Liver (tissue), 8 donors: ENCODE measurements at regions not wholly inside any gene's neighbourhood (a gene's known extent, or its start where the extent isn't known, plus 50 kb on each side); places are given as distances from the start of the nearest gene placed in this dataset.
A peak's percentile ranks its signal among the peaks of the same experiment; 100 is the strongest.

Experiments used
- DNase-seq: peaks from one replicate; pipeline ENCODE4 v3.0.0-alpha.2; 2017; ENCODE audit warnings: low spot score
- H3K27ac ChIP-seq, 2 donors: one replicate each; pipeline ENCODE4 v1.7.0; 2013; ENCODE audit warnings: inconsistent platforms in 2 of 2, low read length in 2 of 2, control low read depth in 1 of 2, low read depth in 1 of 2, mild to moderate bottlenecking in 1 of 2
- H3K27me3 ChIP-seq, 4 donors: one replicate each; pipeline versions ENCODE4 v1.6.1 to v1.7.0; 2013; ENCODE audit warnings: low read length in 3 of 4, inconsistent platforms in 1 of 4, mild to moderate bottlenecking in 1 of 4, moderate library complexity in 1 of 4; ENCODE audit not compliant: control insufficient read depth in 4 of 4, insufficient read depth in 4 of 4
- H3K36me3 ChIP-seq, 4 donors: one replicate each; pipeline versions ENCODE4 v1.6.1 to v1.7.0; 2013; ENCODE audit warnings: low read length in 3 of 4, mild to moderate bottlenecking in 3 of 4, low read depth in 1 of 4, moderate library complexity in 1 of 4; ENCODE audit not compliant: control insufficient read depth in 4 of 4, insufficient read depth in 3 of 4
- H3K4me1 ChIP-seq, 4 donors: one replicate each; pipeline versions ENCODE4 v1.6.1 to v1.7.0; 2013; ENCODE audit warnings: low read length in 3 of 4, mild to moderate bottlenecking in 3 of 4, moderate library complexity in 1 of 4; ENCODE audit not compliant: control insufficient read depth in 4 of 4, insufficient read depth in 4 of 4
- H3K4me3 ChIP-seq, 3 donors: one replicate each; pipeline versions ENCODE4 v1.6.1 to v1.7.0; 2013; ENCODE audit warnings: low read length in 3 of 3, control low read depth in 1 of 3, low read depth in 1 of 3, mild to moderate bottlenecking in 1 of 3
- H3K9ac ChIP-seq, 2 donors: one replicate each; pipeline ENCODE4 v1.7.0; 2013; ENCODE audit warnings: low read length in 2 of 2, mild to moderate bottlenecking in 2 of 2, moderate library complexity in 2 of 2, control low read depth in 1 of 2, low read depth in 1 of 2
- H3K9me3 ChIP-seq, 4 donors: one replicate each; pipeline versions ENCODE4 v1.6.1 to v1.7.0; 2013; ENCODE audit warnings: low read length in 3 of 4; ENCODE audit not compliant: control insufficient read depth in 4 of 4
- EGR1 ChIP-seq, 2 donors: IDR thresholded peaks; 2 replicates each; pipeline ENCODE4 v1.6.1; 2016 to 2018; ENCODE audit warnings: antibody characterized with exemption in 2 of 2, low read depth in 2 of 2
- FOXA1 ChIP-seq: IDR thresholded peaks from 2 replicates; pipeline ENCODE4 v1.6.1; 2016; ENCODE audit warnings: antibody characterized with exemption
- HNF4A ChIP-seq, 2 donors: conservative IDR thresholded peaks; 2 replicates each; pipeline ENCODE4 v1.6.1; 2016; ENCODE audit warnings: antibody characterized with exemption in 2 of 2, mild to moderate bottlenecking in 2 of 2
- HNF4G ChIP-seq: IDR thresholded peaks from 2 replicates; pipeline ENCODE4 v1.6.1; 2016; ENCODE audit warnings: antibody characterized with exemption
- JUND ChIP-seq, 2 donors: IDR thresholded peaks; 2 replicates each; pipeline ENCODE4 v1.6.1; 2016; ENCODE audit warnings: antibody characterized with exemption in 2 of 2
- NR2F2 ChIP-seq: IDR thresholded peaks from 2 replicates; pipeline ENCODE4 v1.6.1; 2016; ENCODE audit warnings: antibody characterized with exemption
- RAD21 ChIP-seq, 2 donors: IDR thresholded peaks; 2 replicates each; pipeline ENCODE4 v1.6.1; 2016; ENCODE audit warnings: antibody characterized with exemption in 2 of 2, mild to moderate bottlenecking in 2 of 2
- RXRA ChIP-seq, 2 donors: IDR thresholded peaks; 2 replicates each; pipeline ENCODE4 v1.6.1; 2017 to 2018; ENCODE audit warnings: antibody characterized with exemption in 2 of 2, mild to moderate bottlenecking in 1 of 2
- TAF1 ChIP-seq: conservative IDR thresholded peaks from 2 replicates; pipeline ENCODE4 v1.6.1; 2016; ENCODE audit warnings: antibody characterized with exemption, mild to moderate bottlenecking
- YY1 ChIP-seq: IDR thresholded peaks from 2 replicates; pipeline ENCODE4 v1.6.1; 2016; ENCODE audit warnings: antibody characterized with exemption, mild to moderate bottlenecking
- WGBS: extraction: QIAGEN DNeasy Blood & Tissue Kit; methylation state at CpG from one replicate; pipeline ENCODE4 v1.1.7; 2013; 5-methylcytosine and 5-hydroxymethylcytosine counted together
- TF ChIP-seq, protein P1 (sequence below): fragments of 150-350 bp; IDR thresholded peaks from 2 replicates; pipeline ENCODE4 v1.5.1; 2017; ENCODE audit warnings: improper control_type of control experiment, low read depth, low read length; ENCODE audit not compliant: missing input control
- TF ChIP-seq, protein P2 (sequence below): IDR thresholded peaks from 2 replicates; pipeline ENCODE4 v1.6.1; 2016; ENCODE audit warnings: antibody characterized with exemption
- TF ChIP-seq, protein P3 (sequence below): IDR thresholded peaks from 2 replicates; pipeline ENCODE4 v1.6.1; 2016; ENCODE audit warnings: antibody characterized with exemption
- TF ChIP-seq, protein P4 (sequence below): IDR thresholded peaks from 2 replicates; pipeline ENCODE4 v1.6.1; 2016; ENCODE audit warnings: antibody characterized with exemption, mild to moderate bottlenecking
- donor health status: healthy.
- donor health status: healthy.
- donor health status: healthy.
- donor health status: healthy.
- donor health status: healthy.

DNA sequence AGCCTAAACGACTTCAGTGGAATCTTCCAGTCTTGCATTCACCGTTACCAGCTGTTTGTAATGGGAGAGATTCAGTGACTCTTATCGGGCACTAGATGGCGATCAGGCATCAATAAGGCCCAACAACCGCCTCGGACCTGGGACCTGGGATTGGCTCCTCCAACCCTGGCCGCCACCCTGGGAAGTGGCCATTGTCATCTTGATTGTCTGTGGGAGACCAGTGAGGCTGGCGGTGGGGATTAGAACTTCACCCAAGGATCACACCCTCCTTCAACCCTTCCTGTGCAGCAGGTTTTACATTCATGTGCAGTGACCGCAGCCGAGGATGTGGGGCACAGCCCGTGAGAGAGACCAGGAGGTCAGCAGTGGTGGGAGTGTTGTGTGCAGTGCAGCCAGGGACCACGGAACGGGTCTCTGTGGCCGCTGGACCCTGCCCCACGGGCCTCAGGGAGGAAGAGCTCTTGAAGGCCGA is 85.3 kb downstream of the SPP2 start (continued):
- TF ChIP-seq HNF4G (no peak), YY1 (no peak)
- TF ChIP-seq, protein P1, sequence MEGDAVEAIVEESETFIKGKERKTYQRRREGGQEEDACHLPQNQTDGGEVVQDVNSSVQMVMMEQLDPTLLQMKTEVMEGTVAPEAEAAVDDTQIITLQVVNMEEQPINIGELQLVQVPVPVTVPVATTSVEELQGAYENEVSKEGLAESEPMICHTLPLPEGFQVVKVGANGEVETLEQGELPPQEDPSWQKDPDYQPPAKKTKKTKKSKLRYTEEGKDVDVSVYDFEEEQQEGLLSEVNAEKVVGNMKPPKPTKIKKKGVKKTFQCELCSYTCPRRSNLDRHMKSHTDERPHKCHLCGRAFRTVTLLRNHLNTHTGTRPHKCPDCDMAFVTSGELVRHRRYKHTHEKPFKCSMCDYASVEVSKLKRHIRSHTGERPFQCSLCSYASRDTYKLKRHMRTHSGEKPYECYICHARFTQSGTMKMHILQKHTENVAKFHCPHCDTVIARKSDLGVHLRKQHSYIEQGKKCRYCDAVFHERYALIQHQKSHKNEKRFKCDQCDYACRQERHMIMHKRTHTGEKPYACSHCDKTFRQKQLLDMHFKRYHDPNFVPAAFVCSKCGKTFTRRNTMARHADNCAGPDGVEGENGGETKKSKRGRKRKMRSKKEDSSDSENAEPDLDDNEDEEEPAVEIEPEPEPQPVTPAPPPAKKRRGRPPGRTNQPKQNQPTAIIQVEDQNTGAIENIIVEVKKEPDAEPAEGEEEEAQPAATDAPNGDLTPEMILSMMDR: peak; percentile 73
- TF ChIP-seq, protein P2, sequence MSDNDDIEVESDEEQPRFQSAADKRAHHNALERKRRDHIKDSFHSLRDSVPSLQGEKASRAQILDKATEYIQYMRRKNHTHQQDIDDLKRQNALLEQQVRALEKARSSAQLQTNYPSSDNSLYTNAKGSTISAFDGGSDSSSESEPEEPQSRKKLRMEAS: no peak

DNA sequence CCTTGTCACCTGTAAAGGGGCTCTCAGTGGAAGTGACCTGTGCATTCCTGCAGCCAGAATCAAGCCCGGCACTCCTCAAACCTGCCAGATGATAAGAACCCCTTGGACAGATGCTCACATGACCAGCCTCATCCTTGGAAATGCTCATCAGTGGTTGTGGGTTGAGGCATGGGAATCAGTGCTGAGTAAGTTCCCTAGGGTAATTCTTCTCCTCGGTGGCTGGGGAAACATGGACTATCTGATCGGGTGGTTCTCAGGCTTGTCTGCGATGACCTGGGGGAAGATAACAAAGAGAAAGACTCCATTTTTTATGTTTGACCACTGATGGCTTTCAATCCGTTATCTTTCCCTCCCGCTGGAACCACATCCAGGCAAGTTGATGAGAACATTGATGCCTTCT is 84.0 kb downstream of the SPP2 start:
- Histone ChIP-seq H3K36me3 (no peaks in the 10 kb centered on the region), H3K4me1 (peaks cover 0 to 2% (median 0%) of the 10 kb centered on the region in 4 donors), H3K4me3 (no peak overlapping the region), H3K27me3 (no peaks in the 10 kb centered on the region), H3K27ac (no peak overlapping the region), H3K9ac (no peak overlapping the region), H3K9me3 (no peaks in the 10 kb centered on the region)
- DNase-seq: no peak
- TF ChIP-seq EGR1 (IDR thresholded peaks at IDR 0.05; ENCODE audit: low read depth in 2 of 2) (no peak), NR2F2 (no peak), HNF4G (no peak), FOXA1 (no peak), RAD21 (IDR thresholded peaks at IDR 0.05) (no peak), RXRA (IDR thresholded peaks at IDR 0.05) (no peak), HNF4A (conservative IDR thresholded peaks at IDR 0.05) (no peak), JUND (IDR thresholded peaks at IDR 0.05) (no peak), YY1 (no peak), TAF1 (no peak)
- TF ChIP-seq, protein P3, sequence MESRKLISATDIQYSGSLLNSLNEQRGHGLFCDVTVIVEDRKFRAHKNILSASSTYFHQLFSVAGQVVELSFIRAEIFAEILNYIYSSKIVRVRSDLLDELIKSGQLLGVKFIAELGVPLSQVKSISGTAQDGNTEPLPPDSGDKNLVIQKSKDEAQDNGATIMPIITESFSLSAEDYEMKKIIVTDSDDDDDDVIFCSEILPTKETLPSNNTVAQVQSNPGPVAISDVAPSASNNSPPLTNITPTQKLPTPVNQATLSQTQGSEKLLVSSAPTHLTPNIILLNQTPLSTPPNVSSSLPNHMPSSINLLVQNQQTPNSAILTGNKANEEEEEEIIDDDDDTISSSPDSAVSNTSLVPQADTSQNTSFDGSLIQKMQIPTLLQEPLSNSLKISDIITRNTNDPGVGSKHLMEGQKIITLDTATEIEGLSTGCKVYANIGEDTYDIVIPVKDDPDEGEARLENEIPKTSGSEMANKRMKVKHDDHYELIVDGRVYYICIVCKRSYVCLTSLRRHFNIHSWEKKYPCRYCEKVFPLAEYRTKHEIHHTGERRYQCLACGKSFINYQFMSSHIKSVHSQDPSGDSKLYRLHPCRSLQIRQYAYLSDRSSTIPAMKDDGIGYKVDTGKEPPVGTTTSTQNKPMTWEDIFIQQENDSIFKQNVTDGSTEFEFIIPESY: no peak
- TF ChIP-seq, protein P2: no peak
- WGBS: 94% methylated on average over 6 of the region's 6 CpGs

DNA sequence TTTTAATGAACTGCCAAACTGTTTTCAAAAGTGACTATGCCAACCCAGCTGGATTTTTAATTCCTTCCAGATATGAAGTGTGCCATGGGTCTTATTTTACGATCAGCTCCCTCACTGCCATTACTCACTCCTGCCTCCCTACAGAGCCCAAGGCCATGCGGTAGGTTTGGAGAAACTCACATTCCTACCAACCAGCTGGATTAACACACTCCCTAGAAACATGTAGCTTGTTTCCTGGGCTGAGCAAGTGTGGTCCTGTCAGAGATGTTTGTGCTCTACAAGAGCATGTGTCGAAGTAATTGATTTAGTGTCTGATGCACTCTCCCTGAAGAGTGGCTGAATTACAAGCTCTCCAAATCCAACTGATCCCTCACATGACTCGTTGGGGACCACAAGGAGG is 82.5 kb downstream of the SPP2 start:
- no peak overlapping the region for H3K27ac ChIP-seq
- H3K27me3 ChIP-seq: no peaks in the 10 kb centered on the region
- H3K4me3 ChIP-seq: no peak overlapping the region
- no peak overlapping the region for H3K9ac ChIP-seq
- no peaks in the 10 kb centered on the region for H3K9me3 ChIP-seq
- no peak for TF ChIP-seq EGR1 (IDR thresholded peaks at IDR 0.05; ENCODE audit: low read depth in 2 of 2)
- no peak for TF ChIP-seq JUND (IDR thresholded peaks at IDR 0.05)
- TF ChIP-seq, protein P4, sequence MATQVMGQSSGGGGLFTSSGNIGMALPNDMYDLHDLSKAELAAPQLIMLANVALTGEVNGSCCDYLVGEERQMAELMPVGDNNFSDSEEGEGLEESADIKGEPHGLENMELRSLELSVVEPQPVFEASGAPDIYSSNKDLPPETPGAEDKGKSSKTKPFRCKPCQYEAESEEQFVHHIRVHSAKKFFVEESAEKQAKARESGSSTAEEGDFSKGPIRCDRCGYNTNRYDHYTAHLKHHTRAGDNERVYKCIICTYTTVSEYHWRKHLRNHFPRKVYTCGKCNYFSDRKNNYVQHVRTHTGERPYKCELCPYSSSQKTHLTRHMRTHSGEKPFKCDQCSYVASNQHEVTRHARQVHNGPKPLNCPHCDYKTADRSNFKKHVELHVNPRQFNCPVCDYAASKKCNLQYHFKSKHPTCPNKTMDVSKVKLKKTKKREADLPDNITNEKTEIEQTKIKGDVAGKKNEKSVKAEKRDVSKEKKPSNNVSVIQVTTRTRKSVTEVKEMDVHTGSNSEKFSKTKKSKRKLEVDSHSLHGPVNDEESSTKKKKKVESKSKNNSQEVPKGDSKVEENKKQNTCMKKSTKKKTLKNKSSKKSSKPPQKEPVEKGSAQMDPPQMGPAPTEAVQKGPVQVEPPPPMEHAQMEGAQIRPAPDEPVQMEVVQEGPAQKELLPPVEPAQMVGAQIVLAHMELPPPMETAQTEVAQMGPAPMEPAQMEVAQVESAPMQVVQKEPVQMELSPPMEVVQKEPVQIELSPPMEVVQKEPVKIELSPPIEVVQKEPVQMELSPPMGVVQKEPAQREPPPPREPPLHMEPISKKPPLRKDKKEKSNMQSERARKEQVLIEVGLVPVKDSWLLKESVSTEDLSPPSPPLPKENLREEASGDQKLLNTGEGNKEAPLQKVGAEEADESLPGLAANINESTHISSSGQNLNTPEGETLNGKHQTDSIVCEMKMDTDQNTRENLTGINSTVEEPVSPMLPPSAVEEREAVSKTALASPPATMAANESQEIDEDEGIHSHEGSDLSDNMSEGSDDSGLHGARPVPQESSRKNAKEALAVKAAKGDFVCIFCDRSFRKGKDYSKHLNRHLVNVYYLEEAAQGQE: no peak
- TF ChIP-seq RAD21 (IDR thresholded peaks at IDR 0.05): no peak
- TF ChIP-seq, protein P2: no peak
- DNase-seq: no peak
- no peaks in the 10 kb centered on the region for H3K4me1 ChIP-seq
- 87% methylated on average over 4 of the region's 4 CpGs for WGBS
- H3K36me3 ChIP-seq: no peaks in the 10 kb centered on the region
